SIG-M5 (cell line): ENCODE measurements at regions not wholly inside any gene's neighbourhood (a gene's known extent, or its start where the extent isn't known, plus 50 kb on each side); places are given as distances from the start of the nearest gene placed in this dataset.
"Not testable (repeated sequence)": the region's sequence is repeated elsewhere in the genome, so short reads cannot be mapped to it uniquely, and the experiment has no call there.

Source experiments
- DNase-seq: peaks from one replicate; lab custom pipeline; 2025; lab: John Stamatoyannopoulos, UW

DNA sequence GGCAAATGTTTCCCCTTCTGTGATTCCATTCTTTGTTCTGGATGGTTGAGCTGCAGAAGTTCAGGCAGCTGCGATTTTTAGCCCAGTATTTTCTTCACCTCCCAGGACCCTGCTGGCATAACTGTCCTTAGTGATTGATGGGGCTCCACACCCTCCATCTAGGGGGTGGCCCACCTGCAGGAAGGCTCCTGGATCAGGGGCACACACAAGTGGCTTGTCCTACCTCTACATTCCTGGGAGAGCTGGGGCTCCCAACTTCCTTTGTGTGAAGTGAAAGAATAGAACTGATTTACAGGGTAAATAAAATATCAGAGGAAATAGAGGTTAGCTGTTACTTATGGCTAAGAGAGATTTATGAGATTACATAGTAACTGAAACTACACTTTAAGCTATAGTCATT, 129.5 kb upstream of the MAP3K7 start:
- DNase-seq = no peak

DNA sequence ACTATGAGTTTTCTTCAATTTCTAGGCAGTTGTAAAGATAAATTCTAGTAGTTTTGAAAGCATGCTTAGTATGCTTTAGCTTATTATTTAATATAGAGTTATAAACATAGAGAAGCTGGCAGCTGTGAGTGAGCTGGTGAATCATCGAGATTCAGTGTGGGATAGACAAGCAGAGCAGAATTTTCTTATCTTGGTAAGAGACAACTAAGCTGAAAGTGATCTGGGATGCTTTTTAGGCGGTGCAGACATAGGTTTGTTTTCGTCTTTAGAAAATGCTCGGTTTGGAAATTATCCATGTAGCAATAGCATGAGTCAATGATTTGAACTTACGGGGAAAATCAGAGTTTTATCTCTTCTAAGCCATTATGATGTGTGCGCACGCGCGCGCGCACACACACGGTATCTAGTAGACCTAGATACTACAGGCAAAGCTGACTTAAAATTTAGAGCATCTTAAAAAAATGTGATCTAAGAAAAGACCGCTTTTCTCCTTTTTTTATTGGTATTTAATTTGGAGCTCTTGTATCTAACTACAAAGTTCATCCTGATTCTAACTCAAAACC, 128.3 kb upstream of the MAP3K7 start:
- no peak for DNase-seq

DNA sequence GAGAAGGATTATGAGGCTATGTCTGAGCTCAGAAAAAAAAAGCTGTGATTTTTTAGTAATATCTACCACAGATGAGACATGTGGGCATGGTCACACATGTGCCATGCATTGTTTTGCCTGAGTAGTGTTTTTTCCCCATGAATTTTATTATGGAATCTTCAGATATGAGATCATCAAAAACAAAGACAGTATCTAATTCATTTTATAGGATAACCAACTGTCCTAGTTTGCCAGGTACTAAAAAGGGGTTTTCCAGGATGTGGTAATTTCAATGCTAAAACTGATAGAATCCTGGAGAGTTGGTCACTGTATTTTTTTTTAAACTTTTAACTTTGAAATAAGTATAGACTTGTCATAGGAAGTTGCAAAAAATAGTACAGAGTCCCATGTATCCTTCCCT, 127.4 kb upstream of the MAP3K7 start:
- DNase-seq = no peak

DNA sequence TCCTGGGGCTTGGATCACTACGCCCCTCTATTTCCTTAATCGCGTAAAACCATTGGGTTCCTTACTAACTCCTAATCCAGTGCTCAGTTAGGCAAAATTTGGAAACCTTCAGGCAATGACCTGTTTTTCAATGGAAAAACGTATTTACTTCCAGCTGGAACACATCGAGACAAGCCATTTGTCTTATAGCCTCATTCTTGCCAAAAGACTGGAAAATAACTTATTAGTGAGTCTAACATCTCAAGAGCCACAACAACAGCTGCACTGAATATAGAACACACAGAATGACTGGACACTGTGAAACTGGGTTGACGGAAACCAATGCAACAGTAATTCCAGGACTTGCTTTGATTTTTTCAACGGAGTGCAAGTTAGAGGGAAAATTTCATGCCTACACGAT, 125.2 kb upstream of the MAP3K7 start:
- DNase-seq = no peak

DNA sequence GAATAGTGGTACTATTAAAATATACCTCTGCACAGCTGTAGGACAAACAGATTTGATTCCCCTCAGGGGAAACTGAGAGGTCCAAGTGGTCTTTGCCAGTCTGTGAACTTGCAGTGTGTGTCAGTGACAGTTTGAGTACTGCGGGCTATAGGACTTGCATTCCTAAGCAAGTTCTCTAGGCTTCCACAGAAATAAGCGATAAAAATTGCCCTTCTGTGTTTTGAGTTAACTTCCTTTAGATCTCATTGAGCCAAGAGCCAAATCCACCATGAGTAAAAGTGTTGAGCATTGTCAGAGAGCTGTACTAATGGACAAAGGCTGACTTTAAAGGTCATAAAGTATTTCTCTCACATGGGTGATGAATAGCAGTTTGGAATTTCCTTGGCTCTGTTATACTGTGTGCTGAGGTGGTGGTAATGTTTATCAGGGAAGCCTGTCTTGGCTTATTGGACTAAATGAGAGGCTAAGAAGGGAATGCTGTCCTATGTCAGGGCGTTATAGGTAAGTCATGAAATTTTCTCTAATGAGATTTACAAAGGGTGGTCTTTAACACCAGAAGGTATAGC, 122.6 kb upstream of the MAP3K7 start:
- DNase-seq = no peak

DNA sequence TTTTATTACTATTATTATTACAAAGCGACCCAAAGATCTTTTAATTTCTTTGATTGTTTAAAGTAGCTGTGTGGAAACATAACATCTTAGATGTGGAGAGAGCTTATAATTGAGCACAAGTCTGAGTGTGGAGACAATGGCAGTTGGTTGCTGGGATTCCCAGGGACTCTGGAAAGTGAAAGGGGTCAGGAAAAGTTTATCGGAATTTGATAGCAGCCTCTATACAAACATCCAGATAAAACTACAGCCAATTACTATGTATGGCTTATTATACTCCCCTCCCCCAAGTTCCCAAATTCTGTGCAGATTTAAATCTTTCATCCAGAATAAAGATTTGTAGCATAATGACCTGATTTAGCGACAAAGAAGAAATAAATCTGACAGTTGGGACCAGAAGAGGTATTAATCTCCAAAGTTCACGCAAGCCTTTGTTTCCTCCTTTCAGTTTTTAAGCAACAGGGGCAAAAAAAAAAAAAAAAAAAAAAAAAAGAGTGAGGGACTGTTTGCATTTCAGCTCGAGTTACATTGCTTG, 121.4 kb upstream of the MAP3K7 start:
- DNase-seq = no peak

DNA sequence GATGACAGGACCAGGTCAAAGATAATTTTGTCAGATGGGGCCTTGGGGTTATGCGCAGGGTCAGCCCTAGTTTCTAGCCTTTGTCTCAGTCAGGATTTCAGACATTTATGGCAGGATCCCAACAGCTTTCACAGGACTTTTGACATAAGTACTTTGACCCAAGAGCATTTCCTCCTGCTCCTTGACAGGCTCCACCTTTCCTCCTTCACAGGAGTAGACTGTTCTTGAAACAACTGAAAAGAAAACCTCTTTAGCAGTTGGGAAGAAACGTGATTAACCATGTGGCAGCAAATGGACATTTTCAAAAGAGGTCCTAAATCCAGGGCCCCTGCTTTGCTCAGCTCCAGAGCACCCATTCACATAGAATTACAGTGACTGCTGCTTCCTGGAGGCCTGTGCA, 120.4 kb upstream of the MAP3K7 start:
- DNase-seq = no peak

DNA sequence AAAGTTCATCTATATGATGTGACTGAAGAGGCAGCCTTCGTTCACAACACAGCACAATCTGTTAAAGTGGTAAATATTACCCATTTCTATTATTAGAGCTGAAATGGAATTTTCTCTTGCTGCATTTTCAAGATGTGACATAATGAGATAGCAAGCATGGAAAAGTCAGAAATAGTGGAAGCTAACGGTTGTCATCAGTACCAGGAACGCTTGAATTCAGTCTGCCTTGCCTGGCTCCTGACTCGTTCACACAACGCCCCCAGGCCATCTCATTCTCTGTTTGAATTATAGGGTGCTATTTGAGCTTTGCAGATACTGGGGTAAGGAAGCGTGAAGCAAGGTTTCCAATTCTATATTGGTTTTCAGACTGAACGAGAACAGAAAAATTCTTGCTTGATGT, 116.5 kb upstream of the MAP3K7 start:
- DNase-seq = no peak

DNA sequence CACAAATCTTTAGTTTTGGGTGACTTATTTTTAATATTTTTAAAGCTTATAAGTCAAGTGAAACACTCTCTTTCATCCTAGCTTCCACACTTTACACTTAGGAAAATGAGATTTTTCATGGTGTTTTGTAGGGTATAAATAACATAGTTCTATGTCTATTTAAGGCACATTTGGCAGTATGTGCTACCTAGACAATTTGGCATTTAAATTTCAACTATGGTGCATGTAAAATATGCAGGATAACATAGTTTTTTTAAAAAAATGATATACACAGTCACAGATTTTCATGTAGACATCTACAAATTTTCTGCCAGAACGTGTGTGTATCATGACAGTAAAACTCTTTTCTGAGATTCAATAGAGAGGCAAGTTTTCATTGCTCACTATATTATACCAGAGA, 115.1 kb upstream of the MAP3K7 start:
- DNase-seq = no peak

DNA sequence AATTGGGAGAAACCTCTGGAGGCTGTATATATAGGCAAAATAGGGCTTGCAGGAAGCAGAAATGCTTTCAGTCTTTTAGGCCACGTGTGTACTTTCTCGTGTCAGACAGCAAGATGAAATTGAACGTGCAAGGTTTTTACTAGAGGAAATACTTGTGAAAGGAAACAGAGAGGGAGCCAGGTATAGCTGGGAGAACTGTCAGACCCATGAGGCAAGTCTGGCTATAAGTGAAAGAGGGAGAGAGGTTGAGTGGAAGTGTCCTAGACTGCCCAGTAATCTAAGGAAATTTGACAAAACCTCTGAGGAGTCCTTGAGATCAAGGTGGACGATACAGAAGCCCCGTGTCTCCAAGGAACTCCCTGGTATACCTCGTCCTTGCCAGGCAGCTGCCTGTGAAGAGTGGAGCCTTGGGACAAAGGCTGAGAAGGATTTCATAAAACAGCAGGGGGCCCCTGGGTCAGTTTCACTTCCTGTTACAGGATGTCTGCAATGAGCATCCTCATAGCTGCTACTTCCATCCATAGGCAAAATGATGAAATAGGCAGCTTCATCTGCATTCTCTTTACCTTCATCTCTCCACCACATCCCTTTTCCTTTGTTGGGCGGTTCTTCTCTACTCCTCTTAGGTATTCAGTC, 114.4 kb upstream of the MAP3K7 start:
- DNase-seq = no peak

DNA sequence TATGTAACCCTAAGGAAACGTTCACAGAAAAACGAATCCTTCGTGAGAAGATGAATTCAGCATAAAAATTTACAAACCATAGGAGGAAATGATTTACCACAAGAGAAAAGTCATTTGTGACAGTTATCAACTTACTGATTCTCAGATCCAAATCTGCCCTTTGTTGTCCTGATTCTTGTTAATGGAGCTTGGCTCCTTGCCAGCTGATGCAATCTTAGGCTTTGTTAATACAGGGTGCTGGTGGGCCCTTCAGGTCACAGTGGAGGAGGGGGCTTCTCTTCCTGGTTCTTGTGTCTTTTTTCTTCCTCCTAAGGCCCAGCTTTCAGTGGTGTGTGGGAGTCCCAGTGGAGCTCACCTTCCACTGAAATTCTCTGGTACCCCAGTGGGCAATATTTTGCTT, 108.4 kb upstream of the MAP3K7 start:
- no peak for DNase-seq

DNA sequence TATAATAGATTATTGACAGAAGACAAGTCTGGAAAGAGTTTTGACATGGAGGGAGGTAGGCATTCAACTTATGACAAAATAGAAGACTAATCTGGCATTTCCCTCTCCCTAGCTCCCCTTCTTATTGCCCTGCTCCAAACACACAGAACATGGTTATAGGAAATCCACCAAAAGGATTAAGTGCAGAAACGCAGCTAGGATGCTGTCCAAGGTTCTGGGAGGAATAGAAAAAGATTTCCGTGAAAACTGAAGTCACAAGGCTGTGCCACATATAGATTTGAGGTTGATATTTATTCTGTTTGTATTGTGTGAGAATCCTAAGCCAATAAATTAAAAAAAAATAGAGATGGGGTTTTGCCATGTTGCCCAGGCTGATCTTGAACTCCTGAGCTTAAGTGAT, 107.9 kb upstream of the MAP3K7 start:
- no peak for DNase-seq

DNA sequence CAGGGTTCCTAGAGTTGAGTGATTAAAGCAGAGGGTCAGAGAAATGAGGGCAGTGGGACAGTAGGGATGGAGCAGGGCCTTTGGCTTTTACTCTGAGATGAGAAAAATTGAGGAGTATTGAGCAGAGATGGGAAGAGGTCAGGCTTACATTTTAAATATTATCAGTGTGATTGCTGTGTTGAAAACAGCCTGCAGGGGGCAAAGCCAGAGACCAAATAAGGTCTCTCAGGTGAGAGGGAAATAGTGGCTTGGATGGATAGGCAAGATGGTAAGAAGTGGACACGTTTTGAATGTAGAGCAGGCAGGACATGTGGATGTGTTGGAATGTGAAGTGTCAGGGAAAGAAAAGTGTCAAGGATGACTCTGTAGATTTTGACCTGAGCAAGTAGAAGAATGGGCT, 105.0 kb upstream of the MAP3K7 start:
- no peak for DNase-seq

DNA sequence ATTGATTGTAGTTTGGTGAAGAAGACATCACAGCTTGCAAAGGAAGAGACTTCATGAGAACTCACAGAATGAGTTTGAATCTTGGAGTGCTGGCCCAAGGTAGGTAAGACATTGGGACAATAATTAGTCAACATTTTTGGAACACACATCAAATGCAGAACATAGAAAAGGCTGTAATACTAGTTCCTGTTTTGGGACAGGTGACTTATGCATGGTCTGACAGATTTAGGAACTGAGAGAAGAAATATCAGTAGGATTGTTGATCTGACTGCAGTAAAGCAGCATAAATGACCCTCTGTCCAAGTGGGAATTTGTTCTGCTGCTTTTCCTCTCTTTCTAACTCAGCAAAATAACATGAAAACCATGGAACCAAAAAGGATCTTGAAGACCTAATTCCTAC, 102.3 kb upstream of the MAP3K7 start:
- DNase-seq = no peak

DNA sequence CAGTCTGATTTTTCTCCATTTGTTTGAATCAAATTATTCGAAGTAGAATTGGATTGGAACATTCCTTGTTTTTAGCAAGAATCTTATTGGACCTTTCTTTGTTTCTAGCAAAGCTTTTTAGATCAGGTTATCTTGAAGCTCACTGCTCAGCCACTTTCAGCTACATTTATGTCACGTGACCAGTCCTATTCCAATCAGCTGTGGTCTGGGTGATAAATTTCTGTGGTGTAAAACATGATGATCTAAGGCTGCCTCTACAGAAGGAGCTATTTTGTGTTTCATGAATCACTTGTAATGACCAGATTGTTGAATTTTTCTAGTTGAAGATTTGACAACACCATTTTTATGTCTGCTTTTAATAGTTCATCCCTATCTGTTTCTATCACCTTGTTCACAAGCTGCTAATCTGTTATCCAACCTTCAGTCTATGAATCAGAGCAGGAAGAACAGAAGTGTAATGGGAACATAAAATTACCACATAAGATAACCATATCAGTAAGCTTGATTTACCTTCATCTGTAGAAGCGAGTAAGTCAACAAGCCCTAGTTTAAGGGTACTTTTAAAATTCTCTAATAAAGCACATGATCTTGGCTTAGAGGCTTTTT, 101.0 kb upstream of the MAP3K7 start:
- no peak for DNase-seq

DNA sequence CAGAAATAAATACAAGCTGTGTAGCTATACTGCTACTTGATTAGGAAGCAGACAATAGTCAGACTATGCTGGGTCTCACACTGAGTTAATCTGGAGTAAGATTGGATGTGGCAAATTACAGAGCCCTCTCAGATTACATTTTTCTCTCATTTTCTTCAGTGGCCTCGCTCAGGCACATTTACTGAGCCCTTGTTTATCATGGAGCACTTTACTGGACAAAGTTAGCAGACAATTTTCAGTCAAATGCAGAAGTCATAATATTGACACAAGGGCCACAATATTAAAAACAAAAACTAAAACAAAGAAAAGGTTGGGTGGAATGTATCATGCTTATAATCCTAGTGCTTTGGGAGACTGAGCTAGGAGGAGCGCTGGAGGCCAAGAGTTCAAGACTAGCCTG, 95.0 kb upstream of the MAP3K7 start:
- DNase-seq = no peak

DNA sequence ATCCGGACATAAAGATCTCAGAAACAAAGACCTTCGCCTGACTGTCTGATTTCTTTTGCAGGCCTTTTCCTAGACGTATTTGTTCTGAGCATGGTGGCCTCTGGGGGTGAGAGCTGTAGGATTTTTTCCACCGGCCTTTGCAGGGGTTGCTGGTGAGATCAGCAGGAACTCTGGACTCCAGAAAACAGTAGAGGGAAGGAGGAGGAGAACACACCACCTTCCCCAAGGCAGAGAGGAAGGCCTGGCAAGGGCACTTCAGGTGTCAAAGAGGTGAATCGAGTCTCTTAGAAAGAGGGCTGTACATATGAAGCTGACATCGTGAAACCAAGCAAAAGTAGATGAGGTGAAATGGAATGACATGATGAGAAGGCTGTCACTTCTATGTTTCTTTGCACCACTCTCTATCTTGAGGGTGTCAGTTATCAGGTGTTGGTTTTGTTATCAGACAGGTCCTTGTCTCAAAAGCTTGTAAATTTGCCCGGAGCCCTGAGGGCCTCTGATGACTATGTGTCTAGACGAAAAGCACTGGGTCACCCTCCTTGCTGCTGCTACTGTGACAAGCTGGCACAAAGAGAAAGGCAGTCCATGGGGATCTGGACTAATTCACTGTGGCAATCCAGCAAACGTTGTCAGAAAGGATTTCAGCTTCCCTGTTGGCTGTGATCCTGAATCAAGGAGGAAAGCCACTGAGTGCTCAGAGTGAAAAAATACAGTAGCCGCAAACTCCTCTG, 91.3 kb upstream of the MAP3K7 start:
- no peak for DNase-seq

DNA sequence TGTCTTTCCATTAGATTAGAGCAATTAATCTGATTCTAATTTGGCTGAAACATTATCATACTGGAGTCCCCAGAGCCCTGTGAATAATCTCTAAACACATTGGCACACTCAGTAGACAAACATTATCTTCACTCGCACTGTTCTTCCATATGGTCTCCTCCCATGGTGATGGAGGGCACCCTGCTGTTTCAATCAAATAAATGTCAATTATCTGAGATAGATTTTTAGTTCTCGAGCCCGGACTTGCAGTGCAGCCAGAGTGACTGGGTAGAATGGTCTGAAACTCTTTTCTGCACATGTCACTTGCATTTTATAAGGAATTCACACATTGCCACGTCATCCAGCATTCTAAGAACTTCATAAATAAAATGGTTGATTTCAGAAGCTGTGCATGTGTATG, 90.6 kb upstream of the MAP3K7 start:
- DNase-seq = no peak

DNA sequence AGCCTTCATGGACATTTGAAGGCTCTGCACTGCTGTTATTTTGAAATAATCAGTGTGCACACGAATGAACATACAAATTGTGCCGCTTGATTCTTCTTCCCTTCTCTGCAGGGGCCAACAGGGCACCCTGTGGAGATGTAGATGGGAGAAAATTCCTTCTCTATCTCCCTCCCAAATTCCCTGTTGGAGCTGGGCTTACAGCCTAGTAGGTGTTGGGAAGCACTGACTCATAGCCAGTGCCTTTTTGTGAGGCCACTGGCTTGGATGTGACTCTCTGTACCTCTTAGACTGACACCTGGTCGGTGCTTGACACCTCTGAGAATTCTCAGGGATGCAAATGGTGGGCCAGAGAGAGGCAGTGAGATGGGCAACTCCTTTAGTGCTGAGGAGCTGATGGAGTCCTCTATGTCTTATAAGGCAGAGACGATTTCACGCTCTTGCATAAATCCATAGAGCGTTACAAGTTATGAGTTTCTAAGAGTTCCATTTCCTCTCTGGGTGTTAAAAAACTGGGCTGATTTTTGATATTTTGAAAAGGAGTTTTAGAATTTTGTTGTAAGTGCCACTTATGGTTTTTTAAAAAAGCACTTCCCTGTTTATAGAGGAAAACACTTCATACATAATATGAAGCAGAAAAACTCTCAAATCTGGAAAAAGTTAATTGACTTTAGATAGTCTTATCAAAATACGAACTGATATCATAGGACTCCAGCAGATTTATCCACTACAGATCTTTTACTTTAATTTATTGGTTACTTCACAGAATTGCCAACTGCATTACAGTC, 89.8 kb upstream of the MAP3K7 start:
- DNase-seq = no peak

DNA sequence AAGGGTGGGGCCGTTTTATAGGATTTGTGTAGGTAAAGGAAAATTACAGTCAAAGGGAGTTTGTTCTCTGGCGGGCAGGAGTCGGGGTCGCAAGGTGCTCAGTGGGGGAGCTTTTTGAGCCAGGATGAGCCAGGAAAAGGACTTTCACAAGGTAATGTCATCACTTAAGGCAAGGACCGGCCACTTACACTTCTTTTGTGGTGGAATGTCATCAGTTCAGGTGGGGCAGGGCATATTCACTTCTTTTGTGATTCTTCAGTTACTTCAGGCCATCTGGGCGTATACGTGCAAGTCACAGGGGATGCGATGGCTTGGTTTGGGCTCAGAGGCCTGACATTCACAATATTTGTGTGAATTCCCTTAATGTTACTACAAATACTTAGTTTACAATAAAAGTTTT, 88.2 kb upstream of the MAP3K7 start:
- DNase-seq = not testable (repeated sequence)

DNA sequence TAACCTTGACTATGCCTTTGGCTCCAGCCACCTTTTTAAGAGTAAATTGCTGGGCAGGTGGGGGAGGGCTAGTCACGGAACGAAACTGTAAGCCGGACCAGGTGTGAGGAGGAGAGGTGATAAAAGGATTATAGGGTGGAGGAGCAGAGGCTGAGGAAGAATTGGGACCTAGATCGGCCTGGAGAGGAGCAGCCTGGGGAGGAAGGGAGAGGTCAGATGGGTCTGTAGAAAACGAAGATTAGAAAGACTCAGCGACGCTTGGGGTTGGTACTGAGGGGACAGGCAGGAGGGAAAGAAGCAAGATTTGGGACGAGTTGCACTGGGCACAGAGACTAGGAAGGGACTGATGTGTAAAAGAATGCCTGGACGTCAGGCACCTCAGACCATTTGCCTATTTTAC, 87.2 kb upstream of the MAP3K7 start:
- not testable (repeated sequence) for DNase-seq

DNA sequence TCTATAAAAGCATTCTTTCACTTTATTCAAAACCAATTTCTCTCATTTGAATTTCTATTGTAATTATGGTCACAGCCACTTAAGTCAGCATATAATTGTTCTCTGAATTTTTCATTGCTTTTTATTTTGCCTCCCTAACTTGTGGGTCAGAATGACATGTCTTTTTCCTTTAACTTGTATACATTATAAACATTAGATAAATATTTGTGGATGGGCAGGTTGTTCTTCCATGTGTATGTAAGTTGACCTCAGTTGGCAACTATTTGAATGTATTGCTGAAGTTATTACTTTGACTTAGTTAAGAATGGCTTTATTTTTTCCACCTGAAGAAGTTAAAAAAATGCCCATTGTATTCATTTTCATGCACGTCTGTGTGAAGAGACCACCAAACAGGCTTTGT, 83.0 kb upstream of the MAP3K7 start:
- DNase-seq = no peak
